H1 (cell line): ENCODE measurements at regions not wholly inside any gene's neighbourhood (a gene's known extent, or its start where the extent isn't known, plus 50 kb on each side); places are given as distances from the start of the nearest gene placed in this dataset.

Experiments
- CTCF ChIA-PET: fragments of 300-600 bp; sonication (Branson Sonifier 250); formaldehyde crosslinking; loops from one replicate; lab custom pipeline; 2021; ENCODE audit not compliant: partially characterized antibody; lab: Charles Lee
- POLR2A ChIA-PET: fragments of 300-600 bp; sonication (Branson Sonifier 250); formaldehyde crosslinking; loops from one replicate; lab custom pipeline; 2021; ENCODE audit warnings: inconsistent platforms; ENCODE audit not compliant: partially characterized antibody; lab: Charles Lee
- DNase-seq, 2 experiments: peaks; one replicate each; pipeline versions ENCODE4 v3.0.0 to v3.0.0-alpha.2; 2010 to 2022; ENCODE audit warnings: low spot score in 2 of 2, low read depth in 1 of 2, mixed read lengths in 1 of 2
- FAIRE-seq: peaks from 2 replicates; lab custom pipeline; 2011; peaks lifted over from hg19 to GRCh38; lab: Jason Lieb, UNC
- H2AFZ ChIP-seq: 2 replicates; pipeline ENCODE4 v1.8.1; 2012; ENCODE audit warnings: low read length, inconsistent platforms
- H2AK5ac ChIP-seq: 2 replicates; pipeline ENCODE4 v1.6.1; 2013; ENCODE audit warnings: low read depth, low read length
- H2BK120ac ChIP-seq: replicated peaks from 2 replicates; pipeline ENCODE3; 2013; ENCODE audit warnings: low read depth, low read length, inconsistent platforms
- H2BK12ac ChIP-seq: 2 replicates; pipeline ENCODE4 v1.6.1; 2013; ENCODE audit warnings: low read depth, low read length
- H2BK15ac ChIP-seq: 2 replicates; pipeline ENCODE4 v1.6.1; 2013; ENCODE audit warnings: low read length
- H2BK20ac ChIP-seq: 2 replicates; pipeline ENCODE4 v1.6.1; 2013; ENCODE audit warnings: low read length
- H2BK5ac ChIP-seq: 2 replicates; pipeline ENCODE4 v1.6.1; 2013; ENCODE audit warnings: low read depth, low read length
- H3K14ac ChIP-seq: 2 replicates; pipeline ENCODE4 v1.6.1; 2013; ENCODE audit warnings: inconsistent platforms; ENCODE audit not compliant: insufficient read length
- H3K18ac ChIP-seq: 2 replicates; pipeline ENCODE4 v1.6.1; 2013; ENCODE audit warnings: low read length; ENCODE audit errors: extremely low read depth
- H3K23ac ChIP-seq: 2 replicates; pipeline ENCODE4 v1.6.1; 2013; ENCODE audit warnings: inconsistent platforms; ENCODE audit not compliant: insufficient read length
- H3K23me2 ChIP-seq: 2 replicates; pipeline ENCODE4 v1.6.1; 2013; ENCODE audit warnings: low read depth, low read length
- H3K27ac ChIP-seq: 2 replicates; pipeline ENCODE4 v1.6.1; 2011; ENCODE audit warnings: low read depth, low read length, inconsistent platforms
- H3K27me3 ChIP-seq, 4 experiments: replicated peaks in 1 of 4; 1 replicate in 1 of 4; 2 replicates in 3 of 4; pipeline versions ENCODE4 v1.6.1 to v1.8.1; 2011 to 2013; ENCODE audit warnings: low read length in 3 of 4, mild to moderate bottlenecking in 3 of 4, inconsistent platforms in 2 of 4, mixed read lengths in 2 of 4, moderate library complexity in 1 of 4; ENCODE audit not compliant: control insufficient read depth in 3 of 4, insufficient read depth in 3 of 4; ENCODE audit errors: extremely low read depth in 1 of 4
- H3K36me3 ChIP-seq, 4 experiments: 2 replicates each; pipeline versions ENCODE4 v1.6.1 to v1.8.1; 2011 to 2013; ENCODE audit warnings: mild to moderate bottlenecking in 4 of 4, low read length in 3 of 4, moderate library complexity in 2 of 4, control low read depth in 1 of 4, inconsistent platforms in 1 of 4; ENCODE audit not compliant: insufficient read depth in 4 of 4, control insufficient read depth in 2 of 4
- H3K4ac ChIP-seq: replicated peaks from 2 replicates; pipeline ENCODE3; 2013; ENCODE audit warnings: low read length, low read depth, mixed read lengths, inconsistent platforms; ENCODE audit not compliant: insufficient read length
- H3K4me1 ChIP-seq, 4 experiments: replicated peaks in 1 of 4; 1 replicate in 1 of 4; 2 replicates in 3 of 4; pipeline versions ENCODE4 v1.6.1 to v1.8.1; 2011 to 2013; ENCODE audit warnings: low read length in 3 of 4, inconsistent platforms in 2 of 4, mixed read lengths in 1 of 4; ENCODE audit not compliant: insufficient read depth in 4 of 4, control insufficient read depth in 3 of 4
- H3K4me2 ChIP-seq, 2 experiments: 2 replicates each; pipeline versions ENCODE4 v1.6.1 to v1.8.1; 2011 to 2013; ENCODE audit warnings: low read depth in 2 of 2, low read length in 2 of 2, control low read depth in 1 of 2, inconsistent platforms in 1 of 2, mild to moderate bottlenecking in 1 of 2; ENCODE audit not compliant: insufficient read depth in 1 of 2
- H3K4me3 ChIP-seq, 4 experiments: fragments of 200-600, 300-600 bp in 1 of 4; sonication (generic), shearing (Covaris generic), sonication (Bioruptor Twin) in 1 of 4; 2 replicates each; pipeline versions ENCODE4 v1.5.1 to v1.8.1; 2011 to 2016; ENCODE audit warnings: low read length in 4 of 4, low read depth in 3 of 4, control low read depth in 2 of 4, inconsistent platforms in 2 of 4, mild to moderate bottlenecking in 2 of 4, mixed read lengths in 1 of 4, moderate library complexity in 1 of 4; ENCODE audit not compliant: insufficient read depth in 2 of 4; ENCODE audit errors: extremely low read depth in 1 of 4
- H3K56ac ChIP-seq: replicated peaks from 2 replicates; pipeline ENCODE3; 2013; ENCODE audit warnings: low read depth, mild to moderate bottlenecking, mixed read lengths, low read length, inconsistent platforms; ENCODE audit not compliant: insufficient read length
- H3K79me1 ChIP-seq: 2 replicates; pipeline ENCODE4 v1.6.1; 2013; ENCODE audit warnings: low read depth, low read length, control low read depth
- H3K79me2 ChIP-seq, 2 experiments: 2 replicates each; pipeline versions ENCODE4 v1.6.1 to v1.8.1; 2012 to 2013; ENCODE audit warnings: low read length in 2 of 2, mild to moderate bottlenecking in 2 of 2, inconsistent platforms in 1 of 2; ENCODE audit not compliant: insufficient read depth in 2 of 2, control insufficient read depth in 1 of 2
- H3K9ac ChIP-seq, 4 experiments: replicated peaks in 1 of 4; 1 replicate in 1 of 4; 2 replicates in 3 of 4; pipeline versions ENCODE4 v1.6.1 to v1.8.1; 2011 to 2013; ENCODE audit warnings: low read depth in 3 of 4, low read length in 3 of 4, control low read depth in 2 of 4, mild to moderate bottlenecking in 2 of 4, moderate library complexity in 2 of 4, inconsistent platforms in 1 of 4; ENCODE audit errors: extremely low read depth in 1 of 4
- H3K9me3 ChIP-seq, 2 experiments: 2 replicates each; pipeline versions ENCODE4 v1.6.1 to v1.8.1; 2012 to 2013; ENCODE audit warnings: mild to moderate bottlenecking in 2 of 2, moderate library complexity in 2 of 2, control low read depth in 1 of 2, inconsistent platforms in 1 of 2, low read depth in 1 of 2, low read length in 1 of 2, mixed read lengths in 1 of 2; ENCODE audit not compliant: insufficient read depth in 2 of 2
- H4K20me1 ChIP-seq, 2 experiments: replicated peaks in 1 of 2; 2 replicates each; pipeline versions ENCODE3 to v1.8.1; 2011 to 2013; ENCODE audit warnings: inconsistent platforms in 2 of 2, low read length in 2 of 2, mild to moderate bottlenecking in 1 of 2; ENCODE audit not compliant: insufficient read depth in 2 of 2, control insufficient read depth in 1 of 2
- H4K5ac ChIP-seq: 2 replicates; pipeline ENCODE4 v1.6.1; 2013; ENCODE audit warnings: low read length, low read depth, mixed read lengths, inconsistent platforms; ENCODE audit not compliant: insufficient read length
- H4K8ac ChIP-seq: 2 replicates; pipeline ENCODE4 v1.8.0; 2013; ENCODE audit warnings: mild to moderate bottlenecking, moderate library complexity, low read length, inconsistent platforms; ENCODE audit not compliant: insufficient read depth; ENCODE audit errors: extremely low read depth
- H4K91ac ChIP-seq: replicated peaks from 2 replicates; pipeline ENCODE3; 2013; ENCODE audit warnings: low read length, mixed read lengths, inconsistent platforms; ENCODE audit not compliant: insufficient read length
- ASH2L ChIP-seq: fragments of 200-600, 300-600 bp; sonication (generic); IDR thresholded peaks from one replicate; pipeline ENCODE4 v1.7.1; 2017; ENCODE audit warnings: low read length
- EP300 ChIP-seq, 2 experiments: IDR thresholded peaks; 1 replicate in 1 of 2; 2 replicates in 1 of 2; pipeline ENCODE4 v1.6.1; 2011 to 2012; ENCODE audit warnings: low read depth in 2 of 2, low read length in 2 of 2, mild to moderate bottlenecking in 2 of 2, borderline replicate concordance in 1 of 2, inconsistent platforms in 1 of 2, moderate library complexity in 1 of 2
- EZH2 ChIP-seq: fragments of 200-600 bp; sonication (generic); IDR thresholded peaks from 2 replicates; pipeline ENCODE4 v1.7.1; 2012; ENCODE audit warnings: low read depth, mild to moderate bottlenecking, moderate library complexity, low read length, inconsistent platforms; ENCODE audit not compliant: severe bottlenecking
- KDM5A ChIP-seq: fragments of 200-600 bp; IDR thresholded peaks from 2 replicates; pipeline ENCODE4 v1.7.1; 2012; ENCODE audit warnings: mild to moderate bottlenecking, low read length, inconsistent platforms, mixed read lengths
- NRF1 ChIP-seq: IDR thresholded peaks from 2 replicates; pipeline ENCODE4 v1.6.1; 2011; ENCODE audit warnings: mild to moderate bottlenecking, low read depth, low read length, improper control_type of control experiment
- POLR2A ChIP-seq, 2 experiments: IDR thresholded peaks; 1 replicate in 1 of 2; 2 replicates in 1 of 2; pipeline ENCODE4 v1.6.1; 2011; ENCODE audit warnings: low read depth in 2 of 2, low read length in 2 of 2, mild to moderate bottlenecking in 2 of 2; ENCODE audit errors: control extremely low read depth in 1 of 2
- SIX5 ChIP-seq: IDR thresholded peaks from 2 replicates; pipeline ENCODE4 v1.6.1; 2011; ENCODE audit warnings: mild to moderate bottlenecking, low read depth, low read length
- SP1 ChIP-seq: IDR thresholded peaks from 2 replicates; pipeline ENCODE4 v1.6.1; 2011; ENCODE audit warnings: low read depth, low read length
- SUZ12 ChIP-seq: fragments of 200-600 bp; sonication (generic); IDR thresholded peaks from 2 replicates; pipeline ENCODE4 v1.6.1; 2012; ENCODE audit warnings: mild to moderate bottlenecking, inconsistent platforms, low read length, moderate library complexity, mixed read lengths
- WGBS, 2 experiments: shearing (Covaris generic) in 1 of 2; methylation state at CpG; one replicate each; pipeline versions ENCODE4 v1.1.6 to v1.1.7; 2013 to 2015; ENCODE audit warnings: low lambda C conversion rate in 2 of 2, mixed read lengths in 2 of 2, inconsistent platforms in 1 of 2, low coverage in 1 of 2, missing lambda C conversion rate in 1 of 2; ENCODE audit not compliant: insufficient replicate concordance in 2 of 2, insufficient coverage in 1 of 2, insufficient read length in 1 of 2; ENCODE audit errors: extremely low coverage in 1 of 2, missing lambda C conversion rate in 1 of 2; 5-methylcytosine and 5-hydroxymethylcytosine counted together
- TF ChIP-seq, protein P1 (sequence below): IDR thresholded peaks from 2 replicates; pipeline ENCODE4 v1.6.1; 2012; ENCODE audit warnings: inconsistent platforms

DNA sequence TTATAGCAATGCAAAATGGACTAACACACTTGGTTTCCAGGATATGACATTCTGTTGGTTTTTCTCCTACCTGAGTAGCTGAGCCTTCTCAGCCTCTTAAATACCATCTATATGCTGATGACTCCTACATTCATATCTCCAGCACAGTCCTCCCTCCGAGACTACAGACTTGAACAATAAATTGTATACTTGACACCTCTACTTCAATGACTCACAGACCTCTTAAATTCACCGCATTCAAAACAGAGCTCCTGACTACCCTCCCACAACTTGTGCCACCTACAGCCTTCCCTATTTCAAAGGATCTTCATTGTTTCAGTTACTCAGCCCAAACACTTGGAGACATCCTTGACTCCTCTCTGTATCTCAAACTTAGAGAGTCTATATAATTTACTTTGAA lies 66.8 kb upstream of the ASB17 start:
- H3K23ac ChIP-seq, result no peak overlapping the region
- no peaks in the 10 kb centered on the region for H3K27me3 ChIP-seq
- DNase-seq (no peak), FAIRE-seq (no peak)
- no peak overlapping the region for H3K27ac ChIP-seq
- no peaks in the 10 kb centered on the region; a peak in 1 of 4 replicates for H3K9me3 ChIP-seq
- H4K91ac ChIP-seq, result no peak overlapping the region
- no peaks in the 10 kb centered on the region for H3K79me1 ChIP-seq
- no peak overlapping the region for H2AK5ac ChIP-seq
- POLR2A ChIA-PET, result no interaction called here
- no peak overlapping the region for H3K9ac ChIP-seq
- no peaks in the 10 kb centered on the region for H3K23me2 ChIP-seq
- H3K79me2 ChIP-seq, result no peaks in the 10 kb centered on the region
- H3K4me3 ChIP-seq, result no peak overlapping the region
- H3K4ac ChIP-seq, result no peak overlapping the region
- CTCF ChIA-PET, result interaction anchor here (0.7 to 1.1 kb wide), 4 partner anchors 10 to 97 kb away, joined by 3 read pairs; no protein-coding TSS in a partner anchor
- no peak overlapping the region for H2BK120ac ChIP-seq
- H3K56ac ChIP-seq, result no peak overlapping the region
- no peak for TF ChIP-seq ASH2L
- no peak for TF ChIP-seq NRF1
- TF ChIP-seq EZH2, result no peak
- no peak for TF ChIP-seq POLR2A (IDR thresholded peaks at IDR 0.05; ENCODE audit: control extremely low read depth in 1 of 2, low read depth in 2 of 2, low read length in 2 of 2)
- TF ChIP-seq SUZ12, result no peak
- TF ChIP-seq, protein P1, sequence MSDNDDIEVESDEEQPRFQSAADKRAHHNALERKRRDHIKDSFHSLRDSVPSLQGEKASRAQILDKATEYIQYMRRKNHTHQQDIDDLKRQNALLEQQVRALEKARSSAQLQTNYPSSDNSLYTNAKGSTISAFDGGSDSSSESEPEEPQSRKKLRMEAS, result no peak
- no peak for TF ChIP-seq SIX5
- no peak for TF ChIP-seq EP300 (IDR thresholded peaks at IDR 0.05; ENCODE audit: borderline replicate concordance in 1 of 2, low read depth in 2 of 2, low read length in 2 of 2)
- TF ChIP-seq KDM5A, result no peak
- no peak for TF ChIP-seq SP1
- H3K36me3 ChIP-seq, result no peaks in the 10 kb centered on the region
- no peak overlapping the region for H3K14ac ChIP-seq
- no peaks in the 10 kb centered on the region for H3K4me1 ChIP-seq
- H2BK5ac ChIP-seq, result no peak overlapping the region
- H4K8ac ChIP-seq, result no peak overlapping the region
- H2BK20ac ChIP-seq, result no peak overlapping the region
- H3K4me2 ChIP-seq, result no peak overlapping the region
- WGBS, 2 experiments, result 93% methylated on average over 2 of the region's 2 CpGs; no CpG with 5 or more reads in 1 of the 2 experiments
- no peak overlapping the region for H2BK12ac ChIP-seq
- H2AFZ ChIP-seq, result no peak overlapping the region
- no peak overlapping the region for H2BK15ac ChIP-seq
- H4K20me1 ChIP-seq, result no peaks in the 10 kb centered on the region
- no peak overlapping the region for H3K18ac ChIP-seq
- H4K5ac ChIP-seq, result no peak overlapping the region
